Natural killer cell (primary cell): ENCODE measurements at regions not wholly inside any gene's neighbourhood (a gene's known extent, or its start where the extent isn't known, plus 50 kb on each side); places are given as distances from the start of the nearest gene placed in this dataset.

Experiments used
- ATAC-seq, 3 donors: fragments of 150-1000 bp in 2 of 3; fragments of 200-7000 bp in 1 of 3; cut with Tn5 transposase; 1 replicate in 1 of 3; 2 replicates in 2 of 3; pipeline ENCODE4 v1.10.0; 2021; ENCODE audit warnings: mild to moderate bottlenecking in 2 of 3, moderate library complexity in 2 of 3
- DNase-seq, 2 donors: peaks; one replicate each; pipeline versions ENCODE4 v3.0.0 to v3.0.0-alpha.2; 2013 to 2021; ENCODE audit warnings: mixed read lengths in 1 of 2
- H3K27ac ChIP-seq: one replicate; pipeline ENCODE4 v1.5.1; 2013; ENCODE audit warnings: mild to moderate bottlenecking, low read length
- H3K27me3 ChIP-seq: one replicate; pipeline ENCODE4 v1.6.1; 2013; ENCODE audit warnings: low read length; ENCODE audit not compliant: control insufficient read depth, insufficient read depth
- H3K36me3 ChIP-seq: one replicate; pipeline ENCODE4 v1.6.1; 2013; ENCODE audit warnings: low read length; ENCODE audit not compliant: control insufficient read depth, insufficient read depth
- H3K4me1 ChIP-seq: one replicate; pipeline ENCODE4 v1.6.1; 2013; ENCODE audit warnings: low read length; ENCODE audit not compliant: control insufficient read depth, insufficient read depth
- H3K4me3 ChIP-seq: one replicate; pipeline ENCODE4 v1.5.1; 2013; ENCODE audit warnings: low read length
- H3K9me3 ChIP-seq: one replicate; pipeline ENCODE4 v1.6.1; 2013; ENCODE audit warnings: low read length; ENCODE audit not compliant: control insufficient read depth, insufficient read depth
- H3K27ac Mint-ChIP-seq, 2 donors: one replicate each; pipeline ENCODE4 v1.8.0; 2022; ENCODE audit warnings: mild to moderate bottlenecking in 2 of 2, mixed read lengths in 2 of 2, moderate library complexity in 1 of 2
- H3K27me3 Mint-ChIP-seq, 2 donors: one replicate each; pipeline ENCODE4 v1.8.0; 2022; ENCODE audit warnings: low read depth in 2 of 2, mixed read lengths in 2 of 2
- H3K36me3 Mint-ChIP-seq: one replicate; pipeline ENCODE4 v1.8.0; 2022; ENCODE audit warnings: mixed read lengths
- H3K4me1 Mint-ChIP-seq, 2 donors: one replicate each; pipeline ENCODE4 v1.8.0; 2022; ENCODE audit warnings: mixed read lengths in 2 of 2
- H3K4me3 Mint-ChIP-seq: one replicate; pipeline ENCODE4 v1.8.0; 2022; ENCODE audit warnings: mild to moderate bottlenecking, moderate library complexity, mixed read lengths
- H3K9me3 Mint-ChIP-seq, 2 donors: one replicate each; pipeline ENCODE4 v1.8.0; 2022; ENCODE audit warnings: mixed read lengths in 2 of 2
- CTCF ChIP-seq: fragments of 200-600 bp; IDR thresholded peaks from one replicate; pipeline ENCODE4 v1.8.0; 2022; ENCODE audit warnings: antibody characterized with exemption
- WGBS: methylation state at CpG from one replicate; pipeline ENCODE4 v1.1.7; 2013; ENCODE audit warnings: missing lambda C conversion rate; ENCODE audit not compliant: insufficient coverage; 5-methylcytosine and 5-hydroxymethylcytosine counted together
- intact Hi-C: fragments of 100-400 bp; cut with micrococcal nuclease; formaldehyde crosslinking; loops from one replicate; pipeline ENCODE4 v1.14.2; 2022

GRCh38 chr13:108376308-108376707 is 106.8 kb downstream of the TNFSF13B start:
- Histone ChIP-seq H3K4me1 (no peaks in the 10 kb centered on the region), H3K36me3 (no peaks in the 10 kb centered on the region), H3K9me3 (no peaks in the 10 kb centered on the region), H3K27me3 (no peaks in the 10 kb centered on the region), H3K27ac (no peak overlapping the region), H3K4me3 (no peak overlapping the region)
- no peak for TF ChIP-seq CTCF
- H3K27ac Mint-ChIP-seq, result no peak overlapping the region
- H3K4me3 Mint-ChIP-seq, result no peak overlapping the region
- no peaks in the 10 kb centered on the region for H3K36me3 Mint-ChIP-seq
- ATAC-seq (no peak), DNase-seq (no peak)
- WGBS, result 82% methylated on average over 2 of the region's 2 CpGs
- no peaks in the 10 kb centered on the region for H3K27me3 Mint-ChIP-seq
- intact Hi-C loops, result no loop called here
- no peaks in the 10 kb centered on the region for H3K9me3 Mint-ChIP-seq
- no peaks in the 10 kb centered on the region for H3K4me1 Mint-ChIP-seq

- Mint-ChIP-seq H3K4me3 (no peak overlapping the region), H3K36me3 (no peaks in the 10 kb centered on the region), H3K9me3 (no peaks in the 10 kb centered on the region), H3K4me1 (no peaks in the 10 kb centered on the region), H3K27ac (no peak overlapping the region), H3K27me3 (no peaks in the 10 kb centered on the region)
- H3K4me1 ChIP-seq, result no peaks in the 10 kb centered on the region
- no peak for TF ChIP-seq CTCF
- no peak overlapping the region for H3K27ac ChIP-seq
- H3K36me3 ChIP-seq, result no peaks in the 10 kb centered on the region
- ATAC-seq (no peak), DNase-seq (no peak)
- H3K27me3 ChIP-seq, result no peaks in the 10 kb centered on the region
- no peak overlapping the region for H3K4me3 ChIP-seq
- intact Hi-C loops, result no loop called here
- WGBS, result 90% methylated on average over 6 of the region's 6 CpGs
- H3K9me3 ChIP-seq, result no peaks in the 10 kb centered on the region
Measured at GRCh38 chr13:108377646-108378206, 108.2 kb downstream of the TNFSF13B start.

- no peaks in the 10 kb centered on the region for H3K9me3 Mint-ChIP-seq
- H3K27ac Mint-ChIP-seq, result no peak overlapping the region
- 60% methylated on average over 3 of the region's 3 CpGs for WGBS
- no peak overlapping the region for H3K4me3 Mint-ChIP-seq
- no peak overlapping the region for H3K4me3 ChIP-seq
- ATAC-seq, result no peak
- no peaks in the 10 kb centered on the region for H3K27me3 ChIP-seq
- H3K36me3 ChIP-seq, result no peaks in the 10 kb centered on the region
- no peaks in the 10 kb centered on the region for H3K9me3 ChIP-seq
- H3K4me1 Mint-ChIP-seq, result no peaks in the 10 kb centered on the region
- no peak for DNase-seq
- H3K4me1 ChIP-seq, result no peaks in the 10 kb centered on the region
- no peak overlapping the region for H3K27ac ChIP-seq
- no peaks in the 10 kb centered on the region for H3K36me3 Mint-ChIP-seq
- TF ChIP-seq CTCF, result no peak
- no peaks in the 10 kb centered on the region for H3K27me3 Mint-ChIP-seq
- intact Hi-C loops, result no loop called here
Measured at GRCh38 chr13:108383667-108384066, 114.1 kb downstream of the TNFSF13B start.

GRCh38 chr13:108387156-108387555 is 117.6 kb downstream of the TNFSF13B start:
- 87% methylated on average over 3 of the region's 3 CpGs for WGBS
- no peak for DNase-seq
- H3K27ac Mint-ChIP-seq, result no peak overlapping the region
- no peaks in the 10 kb centered on the region for H3K9me3 ChIP-seq
- H3K9me3 Mint-ChIP-seq, result peaks cover 0 to 4% of the 10 kb centered on the region in 2 donors
- H3K36me3 ChIP-seq, result no peaks in the 10 kb centered on the region
- H3K36me3 Mint-ChIP-seq, result no peaks in the 10 kb centered on the region
- no peak overlapping the region for H3K4me3 ChIP-seq
- H3K27ac ChIP-seq, result no peak overlapping the region
- intact Hi-C loops, result no loop called here
- ATAC-seq, result no peak
- no peaks in the 10 kb centered on the region for H3K27me3 Mint-ChIP-seq
- no peaks in the 10 kb centered on the region for H3K4me1 ChIP-seq
- no peak overlapping the region for H3K4me3 Mint-ChIP-seq
- no peak for TF ChIP-seq CTCF
- no peaks in the 10 kb centered on the region for H3K27me3 ChIP-seq
- H3K4me1 Mint-ChIP-seq, result no peaks in the 10 kb centered on the region
